GM12872 (cell line): ENCODE measurements at regions not wholly inside any gene's neighbourhood (a gene's known extent, or its start where the extent isn't known, plus 50 kb on each side); places are given as distances from the start of the nearest gene placed in this dataset.

Experiments used
- CTCF ChIP-seq: IDR thresholded peaks from 3 replicates; pipeline ENCODE4 v1.5.1; 2011; ENCODE audit warnings: low read depth, mild to moderate bottlenecking, low read length, moderate library complexity; ENCODE audit not compliant: insufficient read depth

- no peak for TF ChIP-seq CTCF
These were observed 345.3 kb upstream of the NCAM1 start for GRCh38 chr11:112615891-112616290.

- no peak for TF ChIP-seq CTCF
These were observed 344.7 kb upstream of the NCAM1 start for GRCh38 chr11:112616327-112617097.

GRCh38 chr11:112617098-112617425 lies 344.2 kb upstream of the NCAM1 start:
- no peak for TF ChIP-seq CTCF

- TF ChIP-seq CTCF, result no peak
These were observed 343.0 kb upstream of the NCAM1 start for GRCh38 chr11:112617977-112618826.

- no peak for TF ChIP-seq CTCF
These were observed 342.1 kb upstream of the NCAM1 start for GRCh38 chr11:112619106-112619505.

GRCh38 chr11:112620621-112621394 lies 340.4 kb upstream of the NCAM1 start:
- TF ChIP-seq CTCF, result no peak

GRCh38 chr11:112623057-112623456 lies 338.2 kb upstream of the NCAM1 start:
- no peak for TF ChIP-seq CTCF
